Aorta (tissue), 5 donors: ENCODE measurements at regions not wholly inside any gene's neighbourhood (a gene's known extent, or its start where the extent isn't known, plus 50 kb on each side); places are given as distances from the start of the nearest gene placed in this dataset.

Experiments
- ATAC-seq: fragments of 200-7000 bp; cut with Tn5 transposase; one replicate; pipeline ENCODE4 v1.9.1; 2022; ENCODE audit warnings: moderate library complexity; ENCODE audit not compliant: low FRiP score
- DNase-seq, 2 donors: peaks; one replicate each; pipeline ENCODE4 v3.0.0-alpha.2; 2020
- H3K27ac ChIP-seq, 2 donors: one replicate each; pipeline ENCODE4 v1.5.1; 2013; ENCODE audit warnings: low read length in 2 of 2, mild to moderate bottlenecking in 2 of 2, moderate library complexity in 2 of 2, control low read depth in 1 of 2, inconsistent platforms in 1 of 2, low read depth in 1 of 2
- H3K27me3 ChIP-seq, 2 donors: one replicate each; pipeline ENCODE4 v1.6.1; 2013; ENCODE audit warnings: control low read depth in 1 of 2, low read length in 1 of 2, mild to moderate bottlenecking in 1 of 2, moderate library complexity in 1 of 2; ENCODE audit not compliant: insufficient read depth in 2 of 2, control insufficient read depth in 1 of 2
- H3K36me3 ChIP-seq, 2 donors: one replicate each; pipeline ENCODE4 v1.6.1; 2013; ENCODE audit warnings: control low read depth in 1 of 2, low read length in 1 of 2, mild to moderate bottlenecking in 1 of 2; ENCODE audit not compliant: insufficient read depth in 2 of 2, control insufficient read depth in 1 of 2
- H3K4me1 ChIP-seq, 2 donors: one replicate each; pipeline ENCODE4 v1.6.1; 2013; ENCODE audit warnings: low read length in 2 of 2, control low read depth in 1 of 2, mild to moderate bottlenecking in 1 of 2, moderate library complexity in 1 of 2; ENCODE audit not compliant: insufficient read depth in 2 of 2, control insufficient read depth in 1 of 2
- H3K4me3 ChIP-seq, 2 donors: one replicate each; pipeline ENCODE4 v1.5.1; 2013; ENCODE audit warnings: low read length in 2 of 2, control low read depth in 1 of 2, mild to moderate bottlenecking in 1 of 2
- H3K9me3 ChIP-seq: one replicate; pipeline ENCODE4 v1.6.1; 2013; ENCODE audit warnings: mild to moderate bottlenecking, low read length; ENCODE audit not compliant: control insufficient read depth
- WGBS, 2 donors: extraction: QIAGEN DNeasy Blood & Tissue Kit; methylation state at CpG; one replicate each; pipeline ENCODE4 v1.1.7; 2013; 5-methylcytosine and 5-hydroxymethylcytosine counted together
- intact Hi-C, 2 donors: fragments of 100-400 bp; cut with DNase I; formaldehyde crosslinking; loops; one replicate each; pipeline versions ENCODE4 v1.14.2 to v1.15.0; 2022
- donor health status: healthy with polysubstance abuse.
- donor health status: Bipolar disorder and iron deficiency.
- donor health status: DM: no; HTN: no; CAD: no.
- donor health status: DM: no; HTN: no; CAD: no.
- donor health status: DM: yes; HTN: yes; CAD: no.

- intact Hi-C loops, result loop anchor here (5.0 to 10.0 kb wide), 3 partner anchors 58 to 378 kb away; partner anchors contain the start of gene CHSY3 (in 1 of the 2)
- no peak for ATAC-seq
- no peaks in the 10 kb centered on the region for H3K36me3 ChIP-seq
Observed at GRCh38 chr5:130280528-130281217, 376.4 kb downstream of the CHSY3 start.

GRCh38 chr5:130279386-130279785 lies 375.1 kb downstream of the CHSY3 start:
- Histone ChIP-seq H3K27ac (no peak overlapping the region), H3K27me3 (no peaks in the 10 kb centered on the region), H3K36me3 (no peaks in the 10 kb centered on the region), H3K4me3 (no peak overlapping the region), H3K9me3 (peaks cover 1% of the 10 kb centered on the region), H3K4me1 (peaks cover 0 to 3% of the 10 kb centered on the region in 2 donors)
- intact Hi-C loops, result no loop called here
- DNase-seq, result no peak
- no peak for ATAC-seq
- 0 to 11% methylated on average over 1 of the region's 1 CpG for WGBS, 2 donors

More at GRCh38 chr5:130280528-130281217, 376.4 kb downstream of the CHSY3 start:
- Histone ChIP-seq H3K27me3 (no peaks in the 10 kb centered on the region), H3K4me3 (no peak overlapping the region), H3K4me1 (peaks cover 0 to 3% of the 10 kb centered on the region in 2 donors), H3K9me3 (peaks cover 1% of the 10 kb centered on the region), H3K27ac (no peak overlapping the region)
- WGBS, 2 donors, result 84 to 86% methylated on average over 8 of the region's 8 CpGs
- no peak for DNase-seq

GRCh38 chr5:130278136-130278535 lies 373.9 kb downstream of the CHSY3 start:
- Histone ChIP-seq H3K4me3 (no peak overlapping the region), H3K36me3 (no peaks in the 10 kb centered on the region), H3K9me3 (peaks cover 1% of the 10 kb centered on the region), H3K27ac (no peak overlapping the region), H3K4me1 (peaks cover 0 to 3% of the 10 kb centered on the region in 2 donors), H3K27me3 (no peaks in the 10 kb centered on the region)
- 96 to 99% methylated on average over 8 of the region's 8 CpGs for WGBS, 2 donors
- intact Hi-C loops, result no loop called here
- ATAC-seq, result no peak
- no peak for DNase-seq

GRCh38 chr5:130277522-130277921 lies 373.3 kb downstream of the CHSY3 start:
- Histone ChIP-seq H3K27me3 (no peaks in the 10 kb centered on the region), H3K36me3 (no peaks in the 10 kb centered on the region), H3K27ac (no peak overlapping the region), H3K9me3 (peaks cover 1% of the 10 kb centered on the region), H3K4me3 (no peak overlapping the region), H3K4me1 (peaks cover 0 to 3% of the 10 kb centered on the region in 2 donors)
- DNase-seq, result no peak
- intact Hi-C loops, result no loop called here
- WGBS, 2 donors, result 97% methylated on average over 8 of the region's 8 CpGs
- ATAC-seq, result no peak

DNA sequence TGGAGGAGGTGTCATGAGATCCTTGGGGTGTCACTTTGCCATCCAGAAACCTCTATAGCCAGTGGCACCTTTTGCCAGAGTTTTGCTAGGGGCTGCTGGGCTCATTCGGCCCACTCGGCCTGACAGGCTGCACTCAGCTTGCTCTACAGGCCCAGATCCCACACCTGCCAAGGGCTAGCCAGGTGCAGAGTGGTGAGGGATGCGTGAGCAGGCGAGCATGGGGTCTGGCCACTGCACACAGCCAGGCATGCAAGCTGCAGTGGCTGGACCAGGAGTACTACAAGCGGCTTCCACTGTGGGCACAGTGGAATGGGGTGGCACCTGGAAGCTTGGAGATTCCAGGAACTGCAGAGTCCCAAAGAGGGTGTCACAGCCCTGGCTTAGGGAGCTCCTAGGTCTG lies 372.7 kb downstream of the CHSY3 start:
- H3K4me1 ChIP-seq, result peaks cover 0 to 3% of the 10 kb centered on the region in 2 donors
- no peaks in the 10 kb centered on the region for H3K27me3 ChIP-seq
- H3K9me3 ChIP-seq, result peaks cover 1% of the 10 kb centered on the region
- no peak overlapping the region for H3K27ac ChIP-seq
- DNase-seq (no peak), ATAC-seq (no peak)
- no peaks in the 10 kb centered on the region for H3K36me3 ChIP-seq
- H3K4me3 ChIP-seq, result no peak overlapping the region
- intact Hi-C loops, result no loop called here
- 95 to 96% methylated on average over 5 of the region's 5 CpGs for WGBS, 2 donors

DNA sequence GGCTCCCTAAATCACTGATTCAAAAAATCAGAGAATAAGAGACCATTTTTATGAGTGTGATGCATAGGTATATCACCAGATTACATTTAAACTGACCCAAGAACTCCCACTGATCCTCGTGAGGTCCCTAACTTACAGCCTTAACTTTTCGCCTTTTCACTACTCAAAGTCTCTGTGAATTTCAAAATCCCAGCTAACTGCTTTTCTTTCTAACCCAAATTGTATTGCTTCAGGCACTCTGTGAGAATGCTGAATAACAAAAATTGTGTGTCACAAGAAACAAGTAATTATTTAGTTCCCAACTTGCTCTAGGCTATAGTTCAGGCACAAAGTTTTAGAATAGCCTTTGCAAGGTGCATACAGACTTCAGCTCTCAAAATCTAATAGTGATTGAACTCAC lies 368.6 kb downstream of the CHSY3 start:
- intact Hi-C loops, result no loop called here
- Histone ChIP-seq H3K9me3 (peaks cover 1% of the 10 kb centered on the region), H3K4me3 (no peak overlapping the region), H3K36me3 (no peaks in the 10 kb centered on the region), H3K27me3 (no peaks in the 10 kb centered on the region), H3K27ac (no peak overlapping the region), H3K4me1 (no peaks in the 10 kb centered on the region)
- 96 to 98% methylated on average over 2 of the region's 2 CpGs for WGBS, 2 donors
- no peak for ATAC-seq
- DNase-seq, result no peak

- H3K4me1 ChIP-seq, result no peaks in the 10 kb centered on the region
- no peaks in the 10 kb centered on the region for H3K9me3 ChIP-seq
- H3K27me3 ChIP-seq, result no peaks in the 10 kb centered on the region
- H3K4me3 ChIP-seq, result no peak overlapping the region
- no peak overlapping the region for H3K27ac ChIP-seq
- ATAC-seq (no peak), DNase-seq (no peak)
- intact Hi-C loops, result no loop called here
- H3K36me3 ChIP-seq, result no peaks in the 10 kb centered on the region
Observed at GRCh38 chr5:130270786-130271185, 366.5 kb downstream of the CHSY3 start.

DNA sequence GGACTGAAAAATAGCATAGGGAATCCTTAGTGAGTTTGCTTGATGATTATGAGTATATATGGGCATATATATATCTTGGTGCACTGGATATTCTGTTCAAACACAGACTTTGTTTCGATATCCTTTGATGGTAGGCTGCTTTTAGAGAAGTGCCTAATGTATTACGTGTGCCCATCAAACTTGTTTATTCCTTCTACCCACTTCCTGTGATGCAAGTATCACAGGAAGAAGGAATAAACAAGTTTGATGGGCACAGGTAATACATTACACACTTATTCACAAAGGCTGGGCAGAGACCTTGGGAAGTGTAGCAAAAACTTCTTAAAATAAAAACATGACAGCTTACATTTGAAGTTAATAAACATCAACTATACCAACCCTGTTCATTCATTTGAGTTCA lies 364.2 kb downstream of the CHSY3 start:
- intact Hi-C loops, result no loop called here
- no peak overlapping the region for H3K4me3 ChIP-seq
- H3K9me3 ChIP-seq, result no peaks in the 10 kb centered on the region
- no peak overlapping the region for H3K27ac ChIP-seq
- H3K4me1 ChIP-seq, result no peaks in the 10 kb centered on the region
- no peaks in the 10 kb centered on the region for H3K36me3 ChIP-seq
- H3K27me3 ChIP-seq, result no peaks in the 10 kb centered on the region
- DNase-seq (no peak), ATAC-seq (no peak)
- 92 to 97% methylated on average over 2 of the region's 2 CpGs for WGBS, 2 donors

- WGBS, 2 donors, result 92 to 94% methylated on average over 2 of the region's 2 CpGs
- ATAC-seq (no peak), DNase-seq (no peak)
- intact Hi-C loops, result no loop called here
- H3K9me3 ChIP-seq, result no peaks in the 10 kb centered on the region
- H3K4me3 ChIP-seq, result no peak overlapping the region
- no peaks in the 10 kb centered on the region for H3K4me1 ChIP-seq
- no peak overlapping the region for H3K27ac ChIP-seq
- H3K36me3 ChIP-seq, result no peaks in the 10 kb centered on the region
- no peaks in the 10 kb centered on the region for H3K27me3 ChIP-seq
Observed at GRCh38 chr5:130267926-130268325, 363.7 kb downstream of the CHSY3 start.
